ENCODE measurements at regions not wholly inside any gene's neighbourhood (a gene's known extent, or its start where the extent isn't known, plus 50 kb on each side); places are given as distances from the start of the nearest gene placed in this dataset.

DNA sequence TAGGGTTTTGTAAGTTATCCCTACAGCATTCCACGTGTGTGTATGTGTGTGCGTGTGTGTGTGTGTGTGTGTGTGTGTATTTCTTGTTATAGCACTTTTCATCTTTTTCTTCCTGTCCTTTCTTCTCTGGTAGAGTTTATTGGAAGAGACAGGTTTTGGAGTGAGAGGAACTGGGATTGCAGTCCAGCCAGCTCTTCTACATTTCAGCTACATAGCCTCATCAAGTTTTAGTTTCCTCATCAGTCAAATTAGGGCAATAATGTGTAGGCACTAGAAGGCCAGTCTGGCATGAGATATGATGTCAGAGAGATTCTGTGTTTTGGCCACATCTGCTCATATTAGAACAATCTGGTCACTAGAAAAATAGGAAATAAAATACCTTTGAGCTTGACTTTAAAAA, 1283.5 kb upstream of the TENM4 start:
- TF ChIP-seq CTCF (conservative IDR thresholded peaks at IDR 0.05 in 1 of 2, IDR thresholded peaks at IDR 0.05 in 1 of 2; ENCODE audit: extremely low read depth in 1 of 2, insufficient read depth in 1 of 2, low read depth in 1 of 2, low read length in 2 of 2) (no peak), EZH2 (IDR thresholded peaks at IDR 0.05; ENCODE audit: borderline replicate concordance, low read length) (no peak)

All from mammary epithelial cell (primary cell).